Fibroblast of skin of right biceps (primary cell): ENCODE measurements at regions not wholly inside any gene's neighbourhood (a gene's known extent, or its start where the extent isn't known, plus 50 kb on each side); places are given as distances from the start of the nearest gene placed in this dataset.

Source experiments
- DNase-seq: peaks from one replicate; pipeline ENCODE4 v3.0.0-alpha.2; 2013

GRCh38 chr11:88448131-88448670, 110.7 kb upstream of the CTSC start:
- no peak for DNase-seq

GRCh38 chr11:88447281-88447680, 109.7 kb upstream of the CTSC start:
- DNase-seq, result no peak

- DNase-seq, result no peak
Observed at GRCh38 chr11:88439356-88439755, 101.8 kb upstream of the CTSC start.

- DNase-seq, result no peak
Observed at GRCh38 chr11:88438721-88439120, 101.2 kb upstream of the CTSC start.

GRCh38 chr11:88435415-88435814, 97.9 kb upstream of the CTSC start:
- DNase-seq, result no peak

GRCh38 chr11:88434333-88434976, 96.9 kb upstream of the CTSC start:
- DNase-seq, result no peak

- DNase-seq, result no peak
Observed at GRCh38 chr11:88433536-88434230, 96.1 kb upstream of the CTSC start.

GRCh38 chr11:88431675-88432341, 94.3 kb upstream of the CTSC start:
- DNase-seq, result no peak

- DNase-seq, result no peak
Observed at GRCh38 chr11:88428959-88429358, 91.4 kb upstream of the CTSC start.

GRCh38 chr11:88427719-88428118, 90.2 kb upstream of the CTSC start:
- DNase-seq, result no peak

GRCh38 chr11:88424881-88425280, 87.3 kb upstream of the CTSC start:
- no peak for DNase-seq

GRCh38 chr11:88421530-88421929, 84.0 kb upstream of the CTSC start:
- peak; percentile 20 for DNase-seq

- DNase-seq, result peak; percentile 76
Observed at GRCh38 chr11:88420165-88420791, 82.7 kb upstream of the CTSC start.

GRCh38 chr11:88418508-88418907, 81.0 kb upstream of the CTSC start:
- no peak for DNase-seq

GRCh38 chr11:88415495-88415894, 78.0 kb upstream of the CTSC start:
- no peak for DNase-seq

- no peak for DNase-seq
Observed at GRCh38 chr11:88414981-88415413, 77.5 kb upstream of the CTSC start.

- DNase-seq, result peak; percentile 62
Observed at GRCh38 chr11:88414385-88414861, 76.9 kb upstream of the CTSC start.

GRCh38 chr11:88411265-88411664, 73.7 kb upstream of the CTSC start:
- peak; percentile 86 for DNase-seq

- no peak for DNase-seq
Observed at GRCh38 chr11:88410656-88411055, 73.1 kb upstream of the CTSC start.

- DNase-seq, result no peak
Observed at GRCh38 chr11:88410056-88410455, 72.5 kb upstream of the CTSC start.

- DNase-seq, result no peak
Observed at GRCh38 chr11:88406876-88407275, 69.3 kb upstream of the CTSC start.

- DNase-seq, result no peak
Observed at GRCh38 chr11:88405853-88406252, 68.3 kb upstream of the CTSC start.
